Neural crest cell (in vitro differentiated cells): ENCODE measurements at regions not wholly inside any gene's neighbourhood (a gene's known extent, or its start where the extent isn't known, plus 50 kb on each side); places are given as distances from the start of the nearest gene placed in this dataset.

Experiments used
- DNase-seq: peaks from one replicate; pipeline ENCODE4 v3.0.0; 2021; ENCODE audit warnings: low read depth, mixed read lengths, low spot score
- H3K27ac Mint-ChIP-seq: one replicate; pipeline ENCODE4 v1.8.0; 2021; ENCODE audit warnings: mild to moderate bottlenecking, mixed read lengths; ENCODE audit not compliant: unreplicated experiment
- H3K27me3 Mint-ChIP-seq: 2 replicates; pipeline ENCODE4 v1.8.0; 2021; ENCODE audit warnings: low read depth, mild to moderate bottlenecking, mixed read lengths
- H3K36me3 Mint-ChIP-seq: 2 replicates; pipeline ENCODE4 v1.8.0; 2021; ENCODE audit warnings: low read depth, mild to moderate bottlenecking, mixed read lengths
- H3K4me1 Mint-ChIP-seq: 2 replicates; pipeline ENCODE4 v1.8.0; 2021; ENCODE audit warnings: mixed read lengths
- H3K4me3 Mint-ChIP-seq: one replicate; pipeline ENCODE4 v1.8.0; 2021; ENCODE audit warnings: mild to moderate bottlenecking, mixed read lengths
- H3K9me3 Mint-ChIP-seq: 2 replicates; pipeline ENCODE4 v1.8.0; 2021; ENCODE audit warnings: mixed read lengths
- CTCF ChIP-seq: fragments of 200-600 bp; sonication (generic); conservative IDR thresholded peaks from 2 replicates; pipeline ENCODE4 v1.5.0; 2021; ENCODE audit warnings: antibody characterized with exemption, mild to moderate bottlenecking

- no peak overlapping the region for H3K4me3 Mint-ChIP-seq
- no peaks in the 10 kb centered on the region for H3K4me1 Mint-ChIP-seq
- no peaks in the 10 kb centered on the region for H3K36me3 Mint-ChIP-seq
- H3K27ac Mint-ChIP-seq, result no peak overlapping the region
- H3K27me3 Mint-ChIP-seq, result peaks cover 31% of the 10 kb centered on the region
- peaks cover 4% of the 10 kb centered on the region for H3K9me3 Mint-ChIP-seq
- no peak for DNase-seq
- no peak for TF ChIP-seq CTCF
Measured at GRCh38 chr20:23242104-23242503, 108.5 kb upstream of the NXT1 start.

- Mint-ChIP-seq H3K4me3 (no peak overlapping the region), H3K9me3 (peaks cover 4% of the 10 kb centered on the region), H3K36me3 (no peaks in the 10 kb centered on the region), H3K27ac (no peak overlapping the region), H3K27me3 (peaks cover 35% of the 10 kb centered on the region), H3K4me1 (no peaks in the 10 kb centered on the region)
- TF ChIP-seq CTCF, result no peak
- no peak for DNase-seq
Measured at GRCh38 chr20:23241416-23241815, 109.2 kb upstream of the NXT1 start.

- Mint-ChIP-seq H3K27me3 (peaks cover 35% of the 10 kb centered on the region), H3K36me3 (no peaks in the 10 kb centered on the region), H3K4me3 (no peak overlapping the region), H3K27ac (no peak overlapping the region), H3K4me1 (no peaks in the 10 kb centered on the region), H3K9me3 (peaks cover 4% of the 10 kb centered on the region)
- TF ChIP-seq CTCF, result no peak
- DNase-seq, result no peak
Measured at GRCh38 chr20:23240519-23240918, 110.1 kb upstream of the NXT1 start.

- H3K27me3 Mint-ChIP-seq, result peaks cover 33% of the 10 kb centered on the region
- H3K27ac Mint-ChIP-seq, result no peak overlapping the region
- H3K9me3 Mint-ChIP-seq, result peaks cover 10% of the 10 kb centered on the region
- H3K4me1 Mint-ChIP-seq, result no peaks in the 10 kb centered on the region
- no peak overlapping the region for H3K4me3 Mint-ChIP-seq
- no peaks in the 10 kb centered on the region for H3K36me3 Mint-ChIP-seq
- TF ChIP-seq CTCF, result no peak
- DNase-seq, result no peak
Measured at GRCh38 chr20:23237201-23237600, 113.4 kb upstream of the NXT1 start.

- DNase-seq, result peak; percentile 58
- no peaks in the 10 kb centered on the region for H3K36me3 Mint-ChIP-seq
- H3K27ac Mint-ChIP-seq, result no peak overlapping the region
Measured at GRCh38 chr20:23235173-23236027, 115.2 kb upstream of the NXT1 start.

More at GRCh38 chr20:23235173-23236027, 115.2 kb upstream of the NXT1 start:
- H3K27me3 Mint-ChIP-seq, result peaks cover 33% of the 10 kb centered on the region
- TF ChIP-seq CTCF, result peak; percentile 88
- H3K4me1 Mint-ChIP-seq, result no peaks in the 10 kb centered on the region
- peaks cover 10% of the 10 kb centered on the region for H3K9me3 Mint-ChIP-seq
- H3K4me3 Mint-ChIP-seq, result no peak overlapping the region
